Upper lobe of right lung (tissue), 1 donor: ENCODE measurements at regions not wholly inside any gene's neighbourhood (a gene's known extent, or its start where the extent isn't known, plus 50 kb on each side); places are given as distances from the start of the nearest gene placed in this dataset.

Experiments used
- ATAC-seq: fragments of 200-7000 bp; cut with Tn5 transposase; one replicate; pipeline ENCODE4 v1.9.1; 2020; ENCODE audit warnings: mild to moderate bottlenecking, moderate library complexity
- DNase-seq: peaks from one replicate; pipeline ENCODE4 v3.0.0-alpha.2; 2020
- H3K27ac ChIP-seq: fragments of 200-600 bp; one replicate; pipeline ENCODE4 v1.8.0; 2022
- H3K27me3 ChIP-seq: fragments of 200-600 bp; one replicate; pipeline ENCODE4 v1.8.0; 2022; ENCODE audit warnings: mild to moderate bottlenecking
- H3K36me3 ChIP-seq: fragments of 200-600 bp; one replicate; pipeline ENCODE4 v1.8.0; 2022
- H3K4me1 ChIP-seq: fragments of 200-600 bp; one replicate; pipeline ENCODE4 v1.8.0; 2022
- H3K4me3 ChIP-seq: fragments of 200-600 bp; one replicate; pipeline ENCODE4 v1.8.0; 2022; ENCODE audit warnings: mild to moderate bottlenecking
- H3K9me3 ChIP-seq: fragments of 200-600 bp; one replicate; pipeline ENCODE4 v1.8.0; 2022
- CTCF ChIP-seq: fragments of 200-600 bp; IDR thresholded peaks from one replicate; pipeline ENCODE4 v1.8.0; 2022; ENCODE audit warnings: antibody characterized with exemption
- intact Hi-C: fragments of 100-400 bp; cut with DNase I; formaldehyde crosslinking; loops from one replicate; pipeline ENCODE4 v1.11.0; 2022
- donor health status: DM: no; HTN: yes; CAD: no; lungs with severe emphysema.

GRCh38 chr12:67727702-67728666 is 79.4 kb downstream of the DYRK2 start:
- DNase-seq = no peak
- no peak for ATAC-seq
- Histone ChIP-seq H3K36me3 (no peaks in the 10 kb centered on the region), H3K27ac (no peak overlapping the region), H3K9me3 (no peaks in the 10 kb centered on the region), H3K27me3 (no peaks in the 10 kb centered on the region), H3K4me1 (no peaks in the 10 kb centered on the region), H3K4me3 (no peak overlapping the region)
- no peak for TF ChIP-seq CTCF
- intact Hi-C loops = no loop called here

GRCh38 chr12:67732857-67733256 is 84.3 kb downstream of the DYRK2 start:
- Histone ChIP-seq H3K4me1 (no peaks in the 10 kb centered on the region), H3K9me3 (no peaks in the 10 kb centered on the region), H3K27ac (no peak overlapping the region), H3K4me3 (no peak overlapping the region), H3K27me3 (no peaks in the 10 kb centered on the region), H3K36me3 (no peaks in the 10 kb centered on the region)
- ATAC-seq (no peak), DNase-seq (no peak)
- no peak for TF ChIP-seq CTCF
- intact Hi-C loops = no loop called here

- ATAC-seq (no peak), DNase-seq (no peak)
- intact Hi-C loops = no loop called here
- Histone ChIP-seq H3K4me1 (no peaks in the 10 kb centered on the region), H3K27ac (no peak overlapping the region), H3K36me3 (no peaks in the 10 kb centered on the region), H3K9me3 (no peaks in the 10 kb centered on the region), H3K27me3 (no peaks in the 10 kb centered on the region), H3K4me3 (no peak overlapping the region)
- no peak for TF ChIP-seq CTCF
Measured at GRCh38 chr12:67735868-67736267, 87.3 kb downstream of the DYRK2 start.

- H3K4me1 ChIP-seq = no peaks in the 10 kb centered on the region
- H3K36me3 ChIP-seq = no peaks in the 10 kb centered on the region
- no peaks in the 10 kb centered on the region for H3K27me3 ChIP-seq
- no peak overlapping the region for H3K27ac ChIP-seq
- no peaks in the 10 kb centered on the region for H3K9me3 ChIP-seq
- no peak for TF ChIP-seq CTCF
- no peak for ATAC-seq
- no peak for DNase-seq
- no peak overlapping the region for H3K4me3 ChIP-seq
- intact Hi-C loops = no loop called here
Measured at GRCh38 chr12:67740711-67741110, 92.2 kb downstream of the DYRK2 start.

GRCh38 chr12:67741270-67741669 is 92.7 kb downstream of the DYRK2 start:
- no peaks in the 10 kb centered on the region for H3K4me1 ChIP-seq
- no peaks in the 10 kb centered on the region for H3K27me3 ChIP-seq
- no peaks in the 10 kb centered on the region for H3K36me3 ChIP-seq
- TF ChIP-seq CTCF = no peak
- ATAC-seq = no peak
- DNase-seq = no peak
- no peaks in the 10 kb centered on the region for H3K9me3 ChIP-seq
- intact Hi-C loops = no loop called here
- no peak overlapping the region for H3K27ac ChIP-seq
- no peak overlapping the region for H3K4me3 ChIP-seq
